ENCODE measurements at regions not wholly inside any gene's neighbourhood (a gene's known extent, or its start where the extent isn't known, plus 50 kb on each side); places are given as distances from the start of the nearest gene placed in this dataset.

DNA sequence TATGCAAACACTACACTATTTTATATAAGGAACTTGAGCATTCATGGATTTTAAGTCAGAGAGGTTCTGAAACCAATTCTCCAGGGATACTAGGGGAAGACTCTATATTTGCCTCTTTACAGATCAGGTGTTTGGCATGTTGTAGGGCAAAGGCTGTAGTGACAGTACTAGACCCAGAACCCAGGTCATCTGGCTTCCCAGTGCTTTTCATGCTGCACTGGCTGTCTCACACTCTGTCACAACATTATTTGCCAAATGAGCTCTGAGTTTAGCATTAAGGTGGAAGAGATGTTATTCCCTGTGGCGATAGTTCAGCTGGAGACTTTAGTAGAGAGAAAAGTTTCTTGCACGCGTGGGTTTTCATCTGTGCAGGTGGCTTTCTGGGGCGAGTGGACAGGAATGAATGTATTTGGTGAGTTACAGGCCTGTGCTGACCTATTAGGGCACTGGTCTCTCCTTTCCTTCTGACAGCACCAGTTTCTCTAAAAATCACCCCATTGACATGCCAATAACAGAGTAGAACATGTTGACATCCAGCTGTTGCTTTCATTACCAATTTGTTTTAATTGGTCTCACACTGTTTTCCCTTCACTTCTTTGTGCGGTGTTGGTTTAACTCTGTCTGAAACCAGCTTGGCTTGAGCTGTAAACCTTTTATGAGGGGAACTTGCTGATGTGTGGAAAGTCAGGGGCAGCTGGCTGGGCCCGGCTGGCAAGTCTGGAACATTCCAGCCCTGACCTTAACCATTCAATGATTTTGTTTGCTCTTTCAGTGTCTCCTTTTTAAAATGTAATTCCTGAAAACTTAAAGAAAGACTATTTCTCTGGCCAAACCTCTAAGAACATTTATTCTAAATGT, 643.0 kb upstream of the FAM98A start (continued):
- TF ChIP-seq USF2 (IDR thresholded peaks at IDR 0.05; ENCODE audit: borderline replicate concordance, low read depth, low read length), result no peak
- TF ChIP-seq GABPA (IDR thresholded peaks at IDR 0.05; ENCODE audit: low read depth), result no peak
- no peak for TF ChIP-seq MXI1 (IDR thresholded peaks at IDR 0.05; ENCODE audit: low read depth, low read length)
- no peak for TF ChIP-seq POLR2AphosphoS5 (IDR thresholded peaks at IDR 0.05; ENCODE audit: low read depth, low read length)

DNA sequence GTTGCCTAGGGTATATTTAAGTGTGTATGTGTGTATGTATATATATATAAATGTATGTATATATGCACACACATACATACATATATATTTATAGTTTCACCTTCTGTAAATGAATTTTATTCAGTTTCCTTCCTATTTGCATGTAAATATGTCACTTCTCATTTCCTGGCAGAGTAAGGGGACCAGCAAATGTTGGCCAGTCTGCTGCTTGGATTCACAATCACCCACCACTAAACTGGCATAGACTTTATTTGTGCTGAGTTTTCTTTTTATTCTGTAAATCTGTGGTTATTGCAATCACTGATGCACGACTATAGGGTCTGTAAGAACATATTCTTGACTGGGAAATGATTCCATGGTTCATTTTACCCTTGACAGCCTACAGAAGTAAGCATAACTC, 640.4 kb upstream of the FAM98A start:
- no peak for TF ChIP-seq RXRA (IDR thresholded peaks at IDR 0.05; ENCODE audit: borderline replicate concordance, low read depth)
- no peak for TF ChIP-seq TAF1 (IDR thresholded peaks at IDR 0.05; ENCODE audit: borderline replicate concordance, low read depth, low read length)
- TF ChIP-seq MEF2A (IDR thresholded peaks at IDR 0.05; ENCODE audit: borderline replicate concordance, low read depth), result no peak
- TF ChIP-seq PBX3 (IDR thresholded peaks at IDR 0.05), result no peak
- no peak for TF ChIP-seq SIN3A (IDR thresholded peaks at IDR 0.05; ENCODE audit: borderline replicate concordance, low read depth, low read length)
- no peak for TF ChIP-seq CTCF (IDR thresholded peaks at IDR 0.05)
- TF ChIP-seq POLR2AphosphoS5 (IDR thresholded peaks at IDR 0.05; ENCODE audit: low read depth, low read length), result no peak
- no peak for TF ChIP-seq GABPA (IDR thresholded peaks at IDR 0.05; ENCODE audit: low read depth)
- Histone ChIP-seq H3K9ac (no peak overlapping the region), H3K27me3 (ENCODE audit: insufficient read depth) (no peaks in the 10 kb centered on the region), H4K20me1 (ENCODE audit: insufficient read depth) (no peaks in the 10 kb centered on the region), H3K4me3 (ENCODE audit: low read depth in 2 of 2, low read length in 1 of 2) (no peak overlapping the region), H3K79me2 (ENCODE audit: insufficient read depth) (no peaks in the 10 kb centered on the region), H3K9me3 (no peaks in the 10 kb centered on the region), H3F3A (replicated peaks; ENCODE audit: insufficient read depth) (no peaks in the 10 kb centered on the region), H3K27ac (ENCODE audit: low read depth in 2 of 2, low read length in 1 of 2) (no peak overlapping the region), H3K4me1 (ENCODE audit: control insufficient read depth in 1 of 2, insufficient read depth in 2 of 2, low read depth in 1 of 2, low read length in 1 of 2) (no peaks in the 10 kb centered on the region), H3K36me3 (replicated peaks in 1 of 2; ENCODE audit: control insufficient read depth in 1 of 2, insufficient read depth in 2 of 2, low read length in 1 of 2) (no peaks in the 10 kb centered on the region), H3K4me2 (no peak overlapping the region), H3K9me2 (no peaks in the 10 kb centered on the region), H2AFZ (ENCODE audit: low read depth) (no peak overlapping the region)
- POLR2A ChIA-PET, result no interaction called here
- CTCF ChIA-PET, result no interaction called here
- DNase-seq, result no peak
- 0% methylated on average over 1 of the region's 1 CpG for WGBS (ENCODE audit: low lambda C conversion rate)

Measured in SK-N-SH (cell line).